ENCODE measurements at regions not wholly inside any gene's neighbourhood (a gene's known extent, or its start where the extent isn't known, plus 50 kb on each side); places are given as distances from the start of the nearest gene placed in this dataset.

DNA sequence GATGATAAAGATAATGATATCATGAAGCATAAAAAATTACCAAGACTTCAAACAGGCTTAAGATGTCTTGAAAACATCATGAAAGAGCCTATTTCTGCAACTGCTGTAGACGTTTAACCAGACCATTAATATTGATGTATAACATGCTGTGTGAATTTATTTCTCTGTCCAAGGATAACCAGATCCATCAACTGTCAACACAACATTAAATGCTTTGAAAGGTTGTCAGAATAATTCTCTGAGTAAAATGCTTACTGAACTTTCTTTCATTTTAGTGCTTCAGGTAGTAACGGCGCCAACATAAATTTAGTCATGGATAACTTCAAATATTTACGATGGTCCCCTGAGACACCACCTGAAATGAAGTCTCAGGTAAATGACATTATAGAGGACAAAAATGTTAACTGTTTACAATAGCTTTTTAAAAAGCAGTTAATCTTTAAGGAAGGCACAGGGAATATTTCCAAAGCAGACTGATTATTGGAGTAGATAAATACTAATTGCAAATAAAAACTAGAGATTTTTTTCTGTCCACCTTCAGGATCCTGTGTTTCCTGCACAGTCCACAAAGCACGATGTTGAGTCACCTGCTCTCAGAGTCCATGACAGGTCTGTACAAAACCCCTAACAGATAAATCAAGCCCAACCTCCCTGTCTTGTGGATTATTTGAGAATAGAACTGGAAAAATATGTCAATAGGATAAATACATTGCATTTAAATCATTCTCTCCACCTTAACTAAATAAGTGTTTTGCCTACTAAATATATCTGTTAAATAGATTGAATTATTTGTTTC, 1213.2 kb downstream of the XPNPEP1 start:
- Histone ChIP-seq H3K9me2 (replicated peaks; ENCODE audit: insufficient read depth) (no peaks in the 10 kb centered on the region), H3K4me1 (ENCODE audit: insufficient read depth) (no peaks in the 10 kb centered on the region), H3K4me3 (no peak overlapping the region), H3K4me2 (no peak overlapping the region), H3K79me2 (no peaks in the 10 kb centered on the region), H3K9me3 (ENCODE audit: low read depth) (no peaks in the 10 kb centered on the region), H3K36me3 (replicated peaks; ENCODE audit: insufficient read depth, low read depth) (no peaks in the 10 kb centered on the region), H4K20me1 (ENCODE audit: insufficient read depth, poor library complexity, severe bottlenecking) (no peaks in the 10 kb centered on the region), H3K27me3 (no peaks in the 10 kb centered on the region), H3K27ac (no peak overlapping the region), H2AFZ (no peak overlapping the region)
- peak; percentile 10 for DNase-seq (ENCODE audit: low spot score)
- no peak for TF ChIP-seq EZH2 (IDR thresholded peaks at IDR 0.05; ENCODE audit: borderline replicate concordance)
- TF ChIP-seq, protein P1, sequence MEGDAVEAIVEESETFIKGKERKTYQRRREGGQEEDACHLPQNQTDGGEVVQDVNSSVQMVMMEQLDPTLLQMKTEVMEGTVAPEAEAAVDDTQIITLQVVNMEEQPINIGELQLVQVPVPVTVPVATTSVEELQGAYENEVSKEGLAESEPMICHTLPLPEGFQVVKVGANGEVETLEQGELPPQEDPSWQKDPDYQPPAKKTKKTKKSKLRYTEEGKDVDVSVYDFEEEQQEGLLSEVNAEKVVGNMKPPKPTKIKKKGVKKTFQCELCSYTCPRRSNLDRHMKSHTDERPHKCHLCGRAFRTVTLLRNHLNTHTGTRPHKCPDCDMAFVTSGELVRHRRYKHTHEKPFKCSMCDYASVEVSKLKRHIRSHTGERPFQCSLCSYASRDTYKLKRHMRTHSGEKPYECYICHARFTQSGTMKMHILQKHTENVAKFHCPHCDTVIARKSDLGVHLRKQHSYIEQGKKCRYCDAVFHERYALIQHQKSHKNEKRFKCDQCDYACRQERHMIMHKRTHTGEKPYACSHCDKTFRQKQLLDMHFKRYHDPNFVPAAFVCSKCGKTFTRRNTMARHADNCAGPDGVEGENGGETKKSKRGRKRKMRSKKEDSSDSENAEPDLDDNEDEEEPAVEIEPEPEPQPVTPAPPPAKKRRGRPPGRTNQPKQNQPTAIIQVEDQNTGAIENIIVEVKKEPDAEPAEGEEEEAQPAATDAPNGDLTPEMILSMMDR (IDR thresholded peaks at IDR 0.05; ENCODE audit: poor library complexity), result no peak
- TF ChIP-seq EZH2phosphoT487 (IDR thresholded peaks at IDR 0.05; ENCODE audit: low read depth, severe bottlenecking, unreplicated experiment), result no peak
- WGBS (ENCODE audit: low lambda C conversion rate, missing lambda C conversion rate), result 69% methylated on average over 5 of the region's 5 CpGs

DNA sequence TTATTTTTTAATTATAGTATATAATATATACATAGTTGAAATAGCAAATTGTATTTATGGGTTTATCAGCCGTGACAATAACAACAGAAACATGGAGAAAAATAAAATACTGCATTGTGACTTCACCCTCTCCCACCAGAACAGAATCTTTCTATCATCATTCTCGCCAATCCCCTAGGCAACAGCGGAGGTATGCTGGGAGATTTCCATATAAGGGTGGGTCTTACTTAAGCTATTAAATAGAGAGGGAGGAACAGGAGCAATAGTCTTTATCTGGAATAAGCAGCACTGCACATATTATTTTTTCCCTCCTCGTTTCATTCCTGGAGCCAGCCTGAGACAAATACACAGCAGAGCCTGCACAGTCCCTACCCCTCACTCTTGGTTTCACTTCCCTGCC, 1214.9 kb downstream of the XPNPEP1 start:
- no peak for DNase-seq (ENCODE audit: low spot score)
- no peaks in the 10 kb centered on the region for H3K9me3 ChIP-seq (ENCODE audit: low read depth)
- no peak overlapping the region for H3K27ac ChIP-seq
- no peaks in the 10 kb centered on the region for H3K36me3 ChIP-seq (replicated peaks; ENCODE audit: insufficient read depth, low read depth)
- H2AFZ ChIP-seq, result no peak overlapping the region
- TF ChIP-seq, protein P1 (IDR thresholded peaks at IDR 0.05; ENCODE audit: poor library complexity), result no peak
- TF ChIP-seq EZH2phosphoT487 (IDR thresholded peaks at IDR 0.05; ENCODE audit: low read depth, severe bottlenecking, unreplicated experiment), result no peak
- TF ChIP-seq EZH2 (IDR thresholded peaks at IDR 0.05; ENCODE audit: borderline replicate concordance), result no peak
- no peak overlapping the region for H3K4me3 ChIP-seq
- H3K79me2 ChIP-seq, result no peaks in the 10 kb centered on the region
- H3K4me1 ChIP-seq (ENCODE audit: insufficient read depth), result no peaks in the 10 kb centered on the region
- 92% methylated on average over 4 of the region's 4 CpGs for WGBS (ENCODE audit: low lambda C conversion rate, missing lambda C conversion rate)
- no peaks in the 10 kb centered on the region for H3K9me2 ChIP-seq (replicated peaks; ENCODE audit: insufficient read depth)
- no peaks in the 10 kb centered on the region for H4K20me1 ChIP-seq (ENCODE audit: insufficient read depth, poor library complexity, severe bottlenecking)
- no peak overlapping the region for H3K4me2 ChIP-seq
- no peaks in the 10 kb centered on the region for H3K27me3 ChIP-seq

DNA sequence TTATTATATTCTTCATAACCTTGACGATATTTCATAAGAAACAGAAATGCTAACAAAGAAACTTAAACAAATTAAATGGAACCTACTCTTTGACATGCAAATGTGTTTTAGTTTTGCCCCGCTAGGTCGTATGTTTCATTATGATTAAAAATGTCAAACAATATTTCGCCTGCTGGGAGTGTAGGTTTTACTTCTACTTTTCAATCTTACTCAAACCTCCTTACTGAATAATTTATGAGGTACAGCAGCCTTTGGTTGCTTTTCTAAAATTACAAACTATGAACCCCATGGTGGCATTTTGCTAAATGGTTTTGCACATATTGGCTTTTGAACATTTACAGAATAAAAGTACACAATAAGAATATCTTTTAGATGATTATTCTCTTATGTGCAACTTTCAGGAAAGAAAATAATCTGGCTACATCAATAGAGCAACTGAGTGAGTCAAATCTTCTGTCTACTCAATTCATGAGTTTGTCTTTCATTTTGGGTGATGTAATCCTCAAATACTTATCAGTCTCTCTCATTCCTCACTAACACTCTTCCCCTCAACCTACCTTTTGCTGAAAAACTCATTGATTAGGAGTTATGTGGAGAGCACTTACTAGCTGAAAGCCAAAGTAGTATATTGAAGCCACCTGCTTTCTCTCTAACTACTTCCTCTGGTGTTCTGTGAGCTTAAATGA, 1226.4 kb downstream of the XPNPEP1 start:
- Histone ChIP-seq H3K9me2 (replicated peaks; ENCODE audit: insufficient read depth) (no peaks in the 10 kb centered on the region), H3K4me3 (no peak overlapping the region), H3K4me2 (no peak overlapping the region), H3K79me2 (no peaks in the 10 kb centered on the region), H3K36me3 (replicated peaks; ENCODE audit: insufficient read depth, low read depth) (no peaks in the 10 kb centered on the region), H4K20me1 (ENCODE audit: insufficient read depth, poor library complexity, severe bottlenecking) (no peaks in the 10 kb centered on the region), H3K4me1 (ENCODE audit: insufficient read depth) (no peaks in the 10 kb centered on the region), H3K27ac (no peak overlapping the region), H2AFZ (no peak overlapping the region), H3K27me3 (no peaks in the 10 kb centered on the region), H3K9me3 (ENCODE audit: low read depth) (no peaks in the 10 kb centered on the region)
- DNase-seq (ENCODE audit: low spot score), result no peak
- WGBS (ENCODE audit: low lambda C conversion rate, missing lambda C conversion rate), result 95% methylated on average over 4 of the region's 4 CpGs
- TF ChIP-seq, protein P1 (IDR thresholded peaks at IDR 0.05; ENCODE audit: poor library complexity), result no peak
- TF ChIP-seq EZH2 (IDR thresholded peaks at IDR 0.05; ENCODE audit: borderline replicate concordance) (no peak), EZH2phosphoT487 (IDR thresholded peaks at IDR 0.05; ENCODE audit: low read depth, severe bottlenecking, unreplicated experiment) (no peak)
